IMR-90 (cell line): ENCODE measurements at regions not wholly inside any gene's neighbourhood (a gene's known extent, or its start where the extent isn't known, plus 50 kb on each side); places are given as distances from the start of the nearest gene placed in this dataset.

Experiments used
- ATAC-seq: fragments of 200-7000 bp; cut with Tn5 transposase; 2 replicates; pipeline ENCODE4 v1.9.1; 2020; ENCODE audit warnings: low read depth, mild to moderate bottlenecking, moderate library complexity
- BruUV-seq: library from RNA; stranded (reverse); fragments of 400-500 nt; replicated peaks from 2 replicates; lab custom pipeline; 2021; lab: Mats Ljungman, UMichigan
- CTCF ChIA-PET: fragments of 300-600 bp; formaldehyde crosslinking; extraction: SDS; loops from one replicate; lab custom pipeline; 2021; ENCODE audit warnings: antibody characterized with exemption; lab: Yijun Ruan, JAX
- POLR2A ChIA-PET: fragments of 300-600 bp; sonication (Branson Sonifier 250); formaldehyde crosslinking; loops from one replicate; lab custom pipeline; 2022; ENCODE audit warnings: antibody characterized with exemption; ENCODE audit not compliant: unreplicated experiment; lab: Charles Lee
- DNase-seq: peaks from one replicate; pipeline ENCODE4 v3.0.0; 2013
- H2AFZ ChIP-seq: replicated peaks from 2 replicates; pipeline ENCODE3; 2013; ENCODE audit warnings: low read length, mild to moderate bottlenecking; ENCODE audit not compliant: poor library complexity
- H2AK5ac ChIP-seq: 2 replicates; pipeline ENCODE4 v1.6.1; 2013; ENCODE audit warnings: low read depth, low read length, inconsistent platforms
- H2AK9ac ChIP-seq: replicated peaks from 2 replicates; pipeline ENCODE3; 2013; ENCODE audit warnings: mild to moderate bottlenecking, low read depth, low read length, moderate library complexity; ENCODE audit not compliant: poor library complexity
- H2BK120ac ChIP-seq: 2 replicates; pipeline ENCODE4 v1.6.1; 2013; ENCODE audit warnings: low read depth, low read length, inconsistent platforms
- H2BK15ac ChIP-seq: 3 replicates; pipeline ENCODE4 v1.6.1; 2013; ENCODE audit warnings: low read depth, low read length, inconsistent platforms
- H2BK20ac ChIP-seq: 2 replicates; pipeline ENCODE4 v1.6.1; 2013; ENCODE audit warnings: low read depth, mild to moderate bottlenecking, inconsistent platforms, low read length, moderate library complexity
- H2BK5ac ChIP-seq: 2 replicates; pipeline ENCODE4 v1.6.1; 2013; ENCODE audit warnings: mild to moderate bottlenecking, low read depth, low read length, inconsistent platforms; ENCODE audit not compliant: poor library complexity, severe bottlenecking
- H3K14ac ChIP-seq: replicated peaks from 2 replicates; pipeline ENCODE4 v1.6.1; 2013; ENCODE audit warnings: low read depth, low read length, inconsistent platforms
- H3K18ac ChIP-seq: 2 replicates; pipeline ENCODE4 v1.6.1; 2013; ENCODE audit warnings: low read depth, low read length, control low read depth
- H3K23ac ChIP-seq: 2 replicates; pipeline ENCODE4 v1.6.1; 2013; ENCODE audit warnings: low read depth, low read length, inconsistent platforms
- H3K27ac ChIP-seq: 2 replicates; pipeline ENCODE4 v1.5.1; 2013; ENCODE audit warnings: mild to moderate bottlenecking, control low read depth, low read length; ENCODE audit not compliant: insufficient read depth
- H3K27me3 ChIP-seq: 2 replicates; pipeline ENCODE4 v1.6.1; 2013; ENCODE audit warnings: low read length; ENCODE audit not compliant: control insufficient read depth, insufficient read depth
- H3K36me3 ChIP-seq: 2 replicates; pipeline ENCODE4 v1.6.1; 2013; ENCODE audit warnings: low read length, mixed read lengths; ENCODE audit not compliant: control insufficient read depth, insufficient read depth
- H3K4ac ChIP-seq: 2 replicates; pipeline ENCODE4 v1.6.1; 2013; ENCODE audit warnings: low read depth, low read length, inconsistent platforms
- H3K4me1 ChIP-seq: 2 replicates; pipeline ENCODE4 v1.6.1; 2013; ENCODE audit warnings: low read length, mixed read lengths; ENCODE audit not compliant: control insufficient read depth, insufficient read depth
- H3K4me2 ChIP-seq: 2 replicates; pipeline ENCODE4 v1.6.1; 2013; ENCODE audit warnings: low read depth, mild to moderate bottlenecking, control low read depth, low read length, moderate library complexity
- H3K4me3 ChIP-seq: 2 replicates; pipeline ENCODE4 v1.5.1; 2013; ENCODE audit warnings: low read depth, mild to moderate bottlenecking, control low read depth, low read length, moderate library complexity; ENCODE audit not compliant: insufficient read depth
- H3K56ac ChIP-seq: 2 replicates; pipeline ENCODE4 v1.6.1; 2013; ENCODE audit warnings: low read length, inconsistent platforms; ENCODE audit not compliant: insufficient read depth; ENCODE audit errors: extremely low read depth
- H3K79me1 ChIP-seq, 2 experiments: 2 replicates each; pipeline ENCODE4 v1.6.1; 2013; ENCODE audit warnings: low read length in 2 of 2, inconsistent platforms in 1 of 2, low read depth in 1 of 2
- H3K9ac ChIP-seq: 2 replicates; pipeline ENCODE4 v1.6.1; 2013; ENCODE audit warnings: low read depth, low read length, control low read depth
- H3K9me1 ChIP-seq: 2 replicates; pipeline ENCODE4 v1.6.1; 2013; ENCODE audit warnings: low read length, inconsistent platforms; ENCODE audit not compliant: insufficient read depth
- H3K9me3 ChIP-seq: 2 replicates; pipeline ENCODE4 v1.6.1; 2013; ENCODE audit warnings: low read length; ENCODE audit not compliant: control insufficient read depth, insufficient read depth
- H4K20me1 ChIP-seq: 2 replicates; pipeline ENCODE4 v1.6.1; 2013; ENCODE audit warnings: low read length, inconsistent platforms; ENCODE audit not compliant: insufficient read depth
- H4K5ac ChIP-seq: 2 replicates; pipeline ENCODE4 v1.6.1; 2013; ENCODE audit warnings: mild to moderate bottlenecking, low read depth, low read length, control low read depth
- H4K8ac ChIP-seq, 2 experiments: 2 replicates each; pipeline ENCODE4 v1.6.1; 2013; ENCODE audit warnings: low read depth in 2 of 2, low read length in 2 of 2, control low read depth in 1 of 2, inconsistent platforms in 1 of 2
- H4K91ac ChIP-seq: 2 replicates; pipeline ENCODE4 v1.6.1; 2013; ENCODE audit warnings: low read depth, low read length, inconsistent platforms; ENCODE audit not compliant: insufficient read depth
- BHLHE40 ChIP-seq: fragments of 150-350 bp; IDR thresholded peaks from 2 replicates; pipeline ENCODE4 v1.6.1; 2016; ENCODE audit warnings: mild to moderate bottlenecking, low read depth, low read length
- CEBPB ChIP-seq: IDR thresholded peaks from 2 replicates; pipeline ENCODE4 v1.6.1; 2012; ENCODE audit warnings: low read depth, low read length, improper control_type of control experiment
- CHD1 ChIP-seq: IDR thresholded peaks from 2 replicates; pipeline ENCODE4 v1.6.1; 2012; ENCODE audit warnings: low read depth, low read length, improper control_type of control experiment
- FOS ChIP-seq: fragments of 150-350 bp; IDR thresholded peaks from 2 replicates; pipeline ENCODE4 v1.6.1; 2016; ENCODE audit warnings: low read depth, low read length
- MAFK ChIP-seq: IDR thresholded peaks from 2 replicates; pipeline ENCODE4 v1.6.1; 2012; ENCODE audit warnings: low read depth, low read length, improper control_type of control experiment
- MAZ ChIP-seq: IDR thresholded peaks from 2 replicates; pipeline ENCODE4 v1.6.1; 2012; ENCODE audit warnings: low read depth, mild to moderate bottlenecking, low read length, improper control_type of control experiment, moderate library complexity, borderline replicate concordance
- MXI1 ChIP-seq: IDR thresholded peaks from 2 replicates; pipeline ENCODE4 v1.6.1; 2012; ENCODE audit warnings: low read depth, mild to moderate bottlenecking, low read length, moderate library complexity, borderline replicate concordance
- NFE2L2 ChIP-seq: fragments of 150-350 bp; IDR thresholded peaks from 2 replicates; pipeline ENCODE4 v1.6.1; 2016; ENCODE audit warnings: low read depth, mild to moderate bottlenecking, low read length
- POLR2A ChIP-seq: IDR thresholded peaks from 2 replicates; pipeline ENCODE4 v1.6.1; 2012; ENCODE audit warnings: mild to moderate bottlenecking, low read depth, low read length
- RAD21 ChIP-seq: IDR thresholded peaks from 2 replicates; pipeline ENCODE4 v1.6.1; 2012; ENCODE audit warnings: low read length, improper control_type of control experiment
- RCOR1 ChIP-seq: IDR thresholded peaks from 2 replicates; pipeline ENCODE4 v1.6.1; 2012; ENCODE audit warnings: mild to moderate bottlenecking, low read length, improper control_type of control experiment; ENCODE audit not compliant: insufficient replicate concordance
- RFX5 ChIP-seq: IDR thresholded peaks from 2 replicates; pipeline ENCODE4 v1.8.0; 2012; ENCODE audit warnings: low read depth, mild to moderate bottlenecking, low read length, moderate library complexity
- SMC3 ChIP-seq: fragments of 150-350 bp; IDR thresholded peaks from 2 replicates; pipeline ENCODE4 v1.6.1; 2016; ENCODE audit warnings: low read depth, mild to moderate bottlenecking, antibody characterized with exemption, low read length, moderate library complexity
- WGBS, 2 experiments: methylation state at CpG; one replicate each; pipeline versions ENCODE4 v1.1.5 to v1.1.7; 2013; ENCODE audit warnings: missing lambda C conversion rate in 2 of 2; ENCODE audit not compliant: insufficient read length in 1 of 2; ENCODE audit errors: extremely low coverage in 2 of 2; 5-methylcytosine and 5-hydroxymethylcytosine counted together
- dilution Hi-C: fragments of 300-500 bp; cut with HindIII; formaldehyde crosslinking; loops from one replicate; pipeline ENCODE4 v1.14.3; 2018; ENCODE audit warnings: low sequenced_read_pairs; ENCODE audit not compliant: unreplicated experiment
- in situ Hi-C: fragments of 300-500 bp; cut with MboI; formaldehyde crosslinking; loops from 3 replicates; pipeline ENCODE4 v1.14.3; 2019; ENCODE audit warnings: low sequenced_read_pairs, inconsistent platforms, mixed read lengths
- intact Hi-C: fragments of 100-400 bp; cut with micrococcal nuclease; formaldehyde crosslinking; loops from 2 replicates; pipeline ENCODE4 v1.10.0; 2022
- TF ChIP-seq, protein P1 (sequence below): fragments of 150-350 bp; IDR thresholded peaks from 2 replicates; pipeline ENCODE4 v1.6.1; 2017; ENCODE audit warnings: mild to moderate bottlenecking, antibody characterized with exemption, low read length, low read depth
- TF ChIP-seq, protein P2 (sequence below): fragments of 150-350 bp; IDR thresholded peaks from 2 replicates; pipeline ENCODE4 v1.6.1; 2016; ENCODE audit warnings: low read depth, mild to moderate bottlenecking, low read length, moderate library complexity, borderline replicate concordance
- TF ChIP-seq, protein P3 (sequence below): conservative IDR thresholded peaks from 2 replicates; pipeline ENCODE4 v1.5.1; 2012; ENCODE audit warnings: mild to moderate bottlenecking, low read depth, low read length, improper control_type of control experiment

DNA sequence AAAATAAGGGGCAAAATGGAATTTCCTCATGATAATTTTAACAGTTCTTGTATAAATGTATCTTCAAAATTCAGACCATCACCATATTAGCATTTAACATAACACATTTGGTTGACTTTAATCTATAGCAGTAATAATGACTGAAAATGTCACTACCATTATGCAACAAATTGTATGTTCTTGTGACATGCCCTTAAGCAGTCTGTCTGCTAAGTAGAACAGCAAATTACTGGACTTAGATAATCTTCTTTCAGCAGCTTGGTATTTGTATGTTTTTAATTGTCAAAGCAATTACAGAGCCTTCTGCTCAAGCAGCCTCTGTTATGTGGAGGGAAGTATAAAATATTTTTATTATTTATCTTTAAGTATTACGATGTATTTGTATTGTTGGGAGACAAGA is 214.3 kb upstream of the NXPH2 start:
- Histone ChIP-seq H3K9ac (no peak overlapping the region), H4K8ac (no peak overlapping the region), H3K36me3 (no peaks in the 10 kb centered on the region), H3K27ac (no peak overlapping the region), H4K20me1 (no peaks in the 10 kb centered on the region), H3K56ac (no peak overlapping the region), H3K9me1 (no peaks in the 10 kb centered on the region), H2BK20ac (no peak overlapping the region), H3K4me1 (no peaks in the 10 kb centered on the region), H3K14ac (no peak overlapping the region), H2BK15ac (no peak overlapping the region), H2BK120ac (no peak overlapping the region), H3K79me1 (no peaks in the 10 kb centered on the region), H2AK9ac (no peak overlapping the region), H2AFZ (no peak overlapping the region), H2AK5ac (no peak overlapping the region), H4K5ac (no peak overlapping the region), H3K27me3 (no peaks in the 10 kb centered on the region), H3K4me2 (no peak overlapping the region), H3K23ac (no peak overlapping the region), H3K9me3 (peaks cover 2% of the 10 kb centered on the region; the same call in 1 of the 2 replicates), H4K91ac (no peak overlapping the region), H3K4ac (no peak overlapping the region), H3K18ac (no peak overlapping the region), H3K4me3 (no peak overlapping the region), H2BK5ac (no peak overlapping the region)
- POLR2A ChIA-PET: no interaction called here
- CTCF ChIA-PET: no interaction called here
- BruUV-seq: no TSS peak
- ATAC-seq (no peak), DNase-seq (no peak)
- no CpG with 5 or more reads among the region's 1 CpG for WGBS, 2 experiments
- in situ Hi-C loops: no loop called here
- no peak for TF ChIP-seq MAZ
- no peak for TF ChIP-seq RCOR1
- TF ChIP-seq MXI1: no peak
- no peak for TF ChIP-seq CEBPB
- no peak for TF ChIP-seq FOS
- no peak for TF ChIP-seq POLR2A
- TF ChIP-seq, protein P1, sequence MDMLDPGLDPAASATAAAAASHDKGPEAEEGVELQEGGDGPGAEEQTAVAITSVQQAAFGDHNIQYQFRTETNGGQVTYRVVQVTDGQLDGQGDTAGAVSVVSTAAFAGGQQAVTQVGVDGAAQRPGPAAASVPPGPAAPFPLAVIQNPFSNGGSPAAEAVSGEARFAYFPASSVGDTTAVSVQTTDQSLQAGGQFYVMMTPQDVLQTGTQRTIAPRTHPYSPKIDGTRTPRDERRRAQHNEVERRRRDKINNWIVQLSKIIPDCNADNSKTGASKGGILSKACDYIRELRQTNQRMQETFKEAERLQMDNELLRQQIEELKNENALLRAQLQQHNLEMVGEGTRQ: no peak
- TF ChIP-seq, protein P2, sequence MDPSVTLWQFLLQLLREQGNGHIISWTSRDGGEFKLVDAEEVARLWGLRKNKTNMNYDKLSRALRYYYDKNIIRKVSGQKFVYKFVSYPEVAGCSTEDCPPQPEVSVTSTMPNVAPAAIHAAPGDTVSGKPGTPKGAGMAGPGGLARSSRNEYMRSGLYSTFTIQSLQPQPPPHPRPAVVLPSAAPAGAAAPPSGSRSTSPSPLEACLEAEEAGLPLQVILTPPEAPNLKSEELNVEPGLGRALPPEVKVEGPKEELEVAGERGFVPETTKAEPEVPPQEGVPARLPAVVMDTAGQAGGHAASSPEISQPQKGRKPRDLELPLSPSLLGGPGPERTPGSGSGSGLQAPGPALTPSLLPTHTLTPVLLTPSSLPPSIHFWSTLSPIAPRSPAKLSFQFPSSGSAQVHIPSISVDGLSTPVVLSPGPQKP: no peak
- TF ChIP-seq RAD21: no peak
- TF ChIP-seq CHD1: no peak
- TF ChIP-seq BHLHE40: no peak
- TF ChIP-seq NFE2L2: no peak
- no peak for TF ChIP-seq MAFK
- TF ChIP-seq SMC3: no peak
- TF ChIP-seq RFX5: no peak
- TF ChIP-seq, protein P3, sequence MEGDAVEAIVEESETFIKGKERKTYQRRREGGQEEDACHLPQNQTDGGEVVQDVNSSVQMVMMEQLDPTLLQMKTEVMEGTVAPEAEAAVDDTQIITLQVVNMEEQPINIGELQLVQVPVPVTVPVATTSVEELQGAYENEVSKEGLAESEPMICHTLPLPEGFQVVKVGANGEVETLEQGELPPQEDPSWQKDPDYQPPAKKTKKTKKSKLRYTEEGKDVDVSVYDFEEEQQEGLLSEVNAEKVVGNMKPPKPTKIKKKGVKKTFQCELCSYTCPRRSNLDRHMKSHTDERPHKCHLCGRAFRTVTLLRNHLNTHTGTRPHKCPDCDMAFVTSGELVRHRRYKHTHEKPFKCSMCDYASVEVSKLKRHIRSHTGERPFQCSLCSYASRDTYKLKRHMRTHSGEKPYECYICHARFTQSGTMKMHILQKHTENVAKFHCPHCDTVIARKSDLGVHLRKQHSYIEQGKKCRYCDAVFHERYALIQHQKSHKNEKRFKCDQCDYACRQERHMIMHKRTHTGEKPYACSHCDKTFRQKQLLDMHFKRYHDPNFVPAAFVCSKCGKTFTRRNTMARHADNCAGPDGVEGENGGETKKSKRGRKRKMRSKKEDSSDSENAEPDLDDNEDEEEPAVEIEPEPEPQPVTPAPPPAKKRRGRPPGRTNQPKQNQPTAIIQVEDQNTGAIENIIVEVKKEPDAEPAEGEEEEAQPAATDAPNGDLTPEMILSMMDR: no peak
- dilution Hi-C loops: no loop called here
- intact Hi-C loops: no loop called here
